IPS DF 19.7 (cell line): ENCODE measurements at regions not wholly inside any gene's neighbourhood (a gene's known extent, or its start where the extent isn't known, plus 50 kb on each side); places are given as distances from the start of the nearest gene placed in this dataset.

Source experiments
- DNase-seq: peaks from one replicate; pipeline ENCODE4 v3.0.0-alpha.2; 2013; ENCODE audit warnings: low read depth, low spot score

DNA sequence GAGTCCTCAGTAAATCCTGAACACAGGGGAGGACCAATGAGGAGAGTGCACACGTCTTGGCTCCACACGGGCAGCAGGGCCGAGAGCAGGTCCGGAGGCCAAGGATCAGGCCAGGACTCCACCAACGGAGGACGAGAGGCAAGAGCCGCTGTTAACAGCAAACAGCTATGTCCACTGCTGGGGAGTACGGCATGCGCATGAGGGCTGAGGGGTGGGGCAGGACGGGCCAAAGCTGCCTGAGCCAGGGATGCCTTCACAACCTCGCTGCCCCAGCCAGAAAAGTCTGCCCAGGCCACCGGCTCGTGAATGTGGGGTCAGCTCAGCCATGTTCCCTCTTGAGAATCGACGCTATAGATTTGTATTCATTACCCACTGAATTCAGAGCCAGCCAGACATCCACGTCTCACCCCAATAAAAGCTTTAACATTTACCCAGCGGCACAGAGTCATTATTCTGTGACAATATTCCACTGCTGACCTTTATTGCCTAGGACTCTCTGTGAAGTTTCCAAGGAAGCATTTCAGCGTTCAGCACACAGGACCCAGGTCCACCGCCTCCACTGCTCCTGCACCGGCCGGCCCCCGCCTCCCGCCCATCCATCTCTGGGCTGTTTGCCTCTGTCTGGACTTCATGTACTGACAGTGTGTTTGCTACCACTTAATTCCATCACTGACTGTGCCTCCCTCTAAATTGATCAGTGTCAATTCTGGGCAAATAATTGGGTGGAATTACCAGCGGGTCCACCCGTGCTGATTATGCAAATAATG lies 384.9 kb downstream of the SHANK2 start:
- DNase-seq: no peak

DNA sequence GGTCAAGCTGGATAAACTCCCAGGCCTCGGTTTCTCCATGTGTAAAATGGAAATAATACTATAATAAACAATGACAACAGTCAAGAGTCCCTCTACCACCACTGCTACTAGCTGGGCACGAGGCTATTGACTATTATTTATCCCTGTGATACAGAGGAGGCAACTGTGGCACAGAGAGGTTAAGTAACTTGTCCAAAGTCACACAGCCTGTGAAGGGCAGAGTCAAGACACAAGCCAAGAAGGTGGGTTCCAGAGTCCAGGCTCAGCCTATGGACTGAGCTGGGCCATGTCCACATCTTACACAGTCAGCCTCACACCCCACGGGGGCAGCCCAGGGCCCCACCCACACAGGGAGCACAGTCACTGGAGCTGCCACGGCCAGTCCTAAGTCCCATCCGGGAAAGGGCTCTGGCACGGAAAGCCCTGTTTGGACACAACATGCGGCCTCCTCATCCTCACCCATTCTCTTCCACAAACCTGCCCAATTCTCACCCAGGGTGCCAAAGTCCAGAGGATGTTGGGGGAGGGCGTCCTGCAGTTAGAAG lies 384.0 kb downstream of the SHANK2 start:
- no peak for DNase-seq

DNA sequence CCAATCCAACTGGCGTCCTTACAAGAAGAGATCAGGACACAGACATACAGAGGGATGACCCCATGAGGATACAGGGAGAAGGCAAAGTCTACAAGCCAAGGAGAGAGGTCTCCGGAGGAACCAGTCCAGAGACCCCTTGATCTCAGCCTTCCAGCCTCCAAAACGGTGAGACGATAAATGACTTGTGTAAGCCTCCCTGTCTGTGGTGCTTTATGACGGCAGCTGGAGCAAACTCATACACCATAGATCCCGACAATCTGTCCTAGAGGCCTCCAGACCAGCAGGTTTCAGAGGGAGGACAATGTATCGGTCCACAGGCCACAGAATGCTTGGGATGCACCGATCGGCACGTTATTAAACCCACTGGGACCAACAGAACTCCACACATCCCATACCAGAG lies 383.3 kb downstream of the SHANK2 start:
- no peak for DNase-seq

DNA sequence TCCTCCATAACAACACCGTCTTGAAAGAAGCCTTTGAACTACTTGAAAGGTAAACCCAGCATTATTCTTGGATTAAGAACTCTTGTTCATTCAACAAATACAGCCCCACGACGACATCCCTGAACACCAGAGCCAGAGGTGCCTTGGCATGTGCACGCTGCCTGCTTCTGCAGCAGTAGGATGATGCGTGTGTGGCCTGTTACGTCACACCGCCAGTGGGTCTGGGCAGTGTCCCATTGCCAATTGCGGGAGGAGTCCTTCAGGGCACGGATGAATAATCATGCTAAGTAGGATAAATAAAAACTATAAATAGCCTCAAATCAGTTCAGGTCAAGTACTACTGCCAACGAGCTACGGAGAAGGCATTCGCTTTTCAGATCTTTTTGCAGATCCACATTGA lies 380.5 kb downstream of the SHANK2 start:
- DNase-seq: no peak

DNA sequence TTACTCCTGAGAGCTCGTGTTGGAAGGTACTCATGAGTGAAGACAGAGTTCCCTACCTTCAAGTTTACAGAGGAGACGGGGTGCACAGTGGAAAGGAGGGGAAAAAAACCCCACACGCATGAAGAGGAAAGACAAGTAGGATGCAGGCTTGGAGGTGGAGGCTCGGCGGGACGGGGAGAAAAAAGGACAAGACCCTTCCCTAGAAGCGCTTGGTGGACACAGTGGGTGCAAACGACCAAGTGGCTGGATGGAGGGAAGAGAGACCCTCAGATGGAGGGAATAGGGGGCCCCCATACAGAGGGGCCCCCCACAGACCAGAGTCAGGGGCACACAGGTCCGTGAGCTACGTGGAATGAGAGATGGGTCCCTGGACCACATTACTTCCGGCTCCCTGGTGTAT lies 380.1 kb downstream of the SHANK2 start:
- DNase-seq: no peak

DNA sequence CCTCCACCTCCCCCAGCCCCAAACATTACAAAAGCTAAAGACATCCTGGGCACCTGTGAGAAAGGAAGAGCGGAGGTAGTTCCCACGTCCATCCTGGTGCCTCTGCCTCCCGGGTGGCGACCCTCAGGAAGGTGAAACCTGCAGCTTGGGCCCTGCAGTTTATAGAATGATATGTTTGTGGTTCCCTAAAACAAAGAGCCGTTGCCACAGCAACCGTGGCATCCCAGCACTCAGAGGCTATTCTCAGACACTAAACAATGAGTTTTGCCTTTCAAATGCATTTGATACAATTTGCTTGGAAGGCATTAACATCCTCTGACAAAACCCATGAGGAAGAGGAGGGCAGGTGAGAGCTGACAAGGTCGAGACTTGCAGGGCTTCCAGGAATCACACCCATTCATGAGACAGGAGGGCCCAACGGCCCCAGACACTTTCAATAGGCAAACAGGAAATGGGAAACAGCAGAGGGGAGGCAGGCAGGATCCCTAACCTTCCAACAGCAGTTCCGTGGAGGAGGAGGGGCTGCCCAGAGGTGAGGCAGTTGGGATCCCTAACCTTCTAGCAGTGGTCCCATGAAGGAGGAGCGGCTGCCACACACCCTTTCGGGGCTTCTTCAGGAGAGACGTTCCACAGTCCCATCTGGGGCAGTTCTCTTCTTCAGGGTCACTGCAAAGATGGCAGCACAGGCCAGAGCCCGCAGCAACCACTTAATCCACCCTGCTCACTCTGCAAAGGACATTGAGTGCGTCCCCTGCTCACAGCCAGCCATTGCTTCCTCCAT lies 379.2 kb downstream of the SHANK2 start:
- peak; percentile 54 for DNase-seq

DNA sequence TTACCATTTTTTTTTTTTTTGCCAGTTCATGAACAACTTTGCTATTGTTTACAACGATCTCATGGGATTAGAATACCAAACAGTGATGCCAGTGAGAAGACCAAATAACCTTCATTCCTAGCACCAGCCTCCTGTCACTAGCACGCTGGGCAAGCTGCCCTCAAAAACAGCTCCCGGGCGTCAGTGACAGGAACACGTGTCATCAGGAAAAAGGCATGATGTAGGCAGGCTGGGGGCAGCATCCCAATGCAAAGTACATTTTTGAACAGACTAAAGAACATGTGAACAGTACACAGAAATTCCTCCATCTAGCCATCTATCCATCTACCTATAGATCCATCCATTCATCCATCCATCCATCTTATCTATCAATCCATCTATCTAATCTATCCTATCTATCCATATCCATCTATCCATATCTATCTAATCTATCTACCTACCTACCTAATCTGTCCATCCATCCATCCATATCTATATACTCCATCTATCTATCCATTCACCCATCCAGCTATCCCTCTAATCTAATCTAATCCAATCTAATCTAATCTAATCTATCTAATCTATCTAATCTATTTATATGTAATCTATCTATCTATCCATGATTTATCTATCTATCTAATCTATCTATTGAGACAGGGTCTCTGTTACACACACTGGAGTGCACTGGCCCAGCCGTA lies 378.5 kb downstream of the SHANK2 start:
- no peak for DNase-seq

DNA sequence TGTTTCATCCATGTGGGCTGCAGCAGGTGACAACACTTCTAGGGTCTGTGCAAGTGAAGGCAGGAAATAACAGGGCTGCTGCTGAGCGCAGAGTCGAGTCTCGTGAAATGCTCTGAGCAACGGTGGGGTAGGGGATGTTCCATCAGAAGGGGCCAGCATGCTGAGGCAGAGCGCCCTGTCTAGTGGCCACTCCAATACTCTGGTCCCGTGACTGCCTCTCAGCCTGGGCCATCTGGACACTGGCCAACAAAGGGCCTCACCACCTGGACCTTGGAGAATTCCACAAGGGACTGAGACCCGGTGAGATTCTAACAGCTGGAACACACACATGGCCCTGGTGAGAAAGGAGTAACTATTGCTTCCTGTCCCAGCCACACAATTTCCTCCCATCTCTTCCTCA lies 375.7 kb downstream of the SHANK2 start:
- no peak for DNase-seq

DNA sequence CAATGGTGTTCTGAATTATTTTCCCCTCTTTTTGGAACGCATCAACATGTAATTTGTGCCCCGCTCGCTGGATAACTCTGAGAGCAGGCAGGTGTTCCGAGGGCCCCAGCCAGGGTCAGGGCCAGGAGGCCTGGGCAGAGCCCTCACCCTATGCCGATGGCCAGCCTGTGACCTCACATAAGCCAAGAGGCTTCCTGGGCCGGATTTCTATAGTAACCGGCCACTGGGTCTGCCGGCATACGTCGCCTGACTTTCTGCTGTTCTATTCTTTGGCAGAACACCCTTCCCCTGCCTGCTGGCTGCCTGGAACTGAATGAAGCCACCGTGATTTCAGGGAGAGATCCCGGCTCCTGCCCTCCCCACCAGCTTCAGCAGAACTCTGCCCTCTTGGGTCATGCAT lies 375.2 kb downstream of the SHANK2 start:
- no peak for DNase-seq

DNA sequence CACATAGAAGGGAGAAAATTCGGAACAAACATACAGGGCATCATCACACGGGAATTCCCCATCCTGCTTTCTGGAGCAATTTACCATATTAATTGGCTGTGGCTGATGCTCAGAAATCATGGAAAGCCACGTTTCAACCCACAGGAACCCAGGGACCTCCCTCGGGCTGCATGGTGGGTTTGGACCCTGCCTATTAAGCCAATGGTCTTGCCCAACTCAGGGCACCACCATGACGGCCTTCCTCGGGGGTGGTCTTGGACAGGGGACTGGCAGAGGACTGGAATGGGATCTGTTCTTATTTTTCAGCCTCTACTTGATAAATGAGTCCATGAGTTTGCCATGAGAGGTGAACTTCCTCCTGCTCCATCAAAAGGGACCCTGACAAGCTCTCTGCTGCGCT lies 374.0 kb downstream of the SHANK2 start:
- DNase-seq: no peak

DNA sequence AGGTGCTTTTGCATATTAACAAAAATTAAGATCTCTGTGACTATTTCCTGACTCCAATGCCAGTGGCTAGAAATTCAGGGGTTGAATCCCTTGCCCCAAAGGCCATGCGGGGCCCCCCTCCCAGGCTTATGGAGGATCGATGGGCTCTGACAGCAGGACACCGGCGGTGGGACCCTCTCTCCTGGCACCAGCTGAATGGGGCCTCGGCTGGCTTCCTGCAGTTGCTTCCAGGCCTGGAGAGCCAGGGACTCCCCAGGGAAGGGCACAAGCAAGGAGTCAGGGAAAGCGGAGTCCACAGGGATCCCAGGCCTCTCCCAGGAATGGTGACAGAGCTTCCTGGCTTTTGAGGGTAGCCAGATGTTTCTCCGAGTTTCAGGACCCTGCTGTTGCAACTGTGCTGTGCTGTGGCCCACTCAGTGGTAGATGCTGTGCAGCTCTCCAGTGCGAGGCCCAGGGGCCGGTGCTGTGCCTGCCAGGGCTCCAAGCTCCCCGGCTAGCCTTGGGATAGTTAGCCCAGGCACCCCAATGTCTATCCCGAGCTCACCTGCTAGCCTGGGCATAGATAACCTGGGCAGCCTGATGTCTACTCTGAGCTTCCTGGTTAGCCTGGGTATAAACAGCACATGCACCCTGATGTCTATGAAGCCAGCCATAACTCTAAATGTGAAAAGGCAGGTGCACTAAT lies 372.6 kb downstream of the SHANK2 start:
- no peak for DNase-seq

DNA sequence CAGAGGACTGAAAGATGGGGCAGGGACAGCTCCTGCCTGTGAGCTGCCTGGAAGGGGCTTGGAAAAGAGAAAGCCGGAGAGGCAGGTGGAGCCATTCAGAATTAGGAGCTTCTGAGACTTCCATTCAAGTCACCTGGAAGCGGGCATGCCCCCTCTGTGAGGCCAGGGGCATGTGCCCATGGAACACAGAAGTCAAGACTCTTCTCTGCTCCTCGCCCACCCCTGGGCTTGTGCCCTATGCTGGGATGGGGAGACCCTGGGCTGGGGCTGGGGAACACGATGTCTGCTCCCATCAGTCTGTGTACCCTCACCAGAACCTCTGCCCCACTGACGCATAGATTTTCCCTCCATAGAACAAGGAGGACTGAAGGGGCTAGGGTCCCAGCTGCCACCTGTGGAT lies 372.0 kb downstream of the SHANK2 start:
- no peak for DNase-seq

DNA sequence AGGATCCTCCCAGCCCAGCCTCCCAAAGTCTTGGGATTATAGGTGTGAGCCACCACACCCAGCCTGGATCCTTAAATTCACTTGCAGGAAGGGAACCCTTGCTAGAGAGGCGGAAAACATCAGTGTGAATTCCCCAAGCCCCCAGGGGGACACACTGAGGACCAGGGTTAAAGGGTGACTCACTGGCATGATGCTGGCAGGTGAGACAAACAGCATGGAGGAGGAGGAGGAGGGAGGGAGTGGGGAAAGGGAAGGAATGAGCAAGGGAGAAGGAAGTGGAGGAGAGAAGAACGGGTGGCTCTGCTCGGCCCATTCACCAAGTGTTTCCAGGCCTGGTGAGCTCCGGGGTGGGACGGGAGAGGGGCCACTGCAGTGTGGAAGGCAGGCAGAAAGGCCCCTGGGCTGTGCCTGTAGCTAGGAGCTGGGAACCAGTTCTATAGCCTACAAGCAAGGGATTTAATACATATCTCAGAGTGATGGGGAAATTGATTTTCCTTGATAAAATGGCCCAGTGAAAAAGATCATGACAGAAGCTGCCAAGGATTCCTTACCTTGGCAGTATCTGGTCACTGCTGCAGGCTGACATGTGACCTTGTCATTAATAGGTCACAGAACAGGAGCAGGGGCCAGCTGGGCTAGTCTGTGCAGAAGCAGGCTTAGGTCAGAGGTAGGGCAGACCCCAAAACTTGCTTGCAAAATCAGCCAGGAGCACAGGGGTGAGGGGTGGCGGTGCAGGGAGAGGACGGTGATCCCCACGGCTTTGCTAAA lies 370.2 kb downstream of the SHANK2 start:
- no peak for DNase-seq

DNA sequence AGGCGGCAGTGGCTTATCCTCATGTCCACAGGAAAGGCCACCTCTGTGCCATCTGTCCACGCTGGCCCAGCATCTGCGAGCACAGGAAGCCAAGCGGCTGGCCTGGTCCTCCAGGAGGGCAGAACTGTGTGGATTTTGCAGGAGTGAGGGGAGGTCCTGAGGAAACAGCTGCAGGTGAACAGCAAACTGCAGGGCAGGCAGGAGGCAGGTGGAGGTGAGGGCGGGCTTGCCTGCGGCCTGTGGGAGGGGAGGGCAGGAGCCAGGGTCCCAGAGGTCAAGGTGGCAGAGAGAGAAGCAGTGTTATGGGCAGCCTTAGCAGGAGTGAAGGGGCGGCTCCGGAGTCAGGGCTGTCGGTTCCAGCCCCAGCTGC lies 369.7 kb downstream of the SHANK2 start:
- no peak for DNase-seq

DNA sequence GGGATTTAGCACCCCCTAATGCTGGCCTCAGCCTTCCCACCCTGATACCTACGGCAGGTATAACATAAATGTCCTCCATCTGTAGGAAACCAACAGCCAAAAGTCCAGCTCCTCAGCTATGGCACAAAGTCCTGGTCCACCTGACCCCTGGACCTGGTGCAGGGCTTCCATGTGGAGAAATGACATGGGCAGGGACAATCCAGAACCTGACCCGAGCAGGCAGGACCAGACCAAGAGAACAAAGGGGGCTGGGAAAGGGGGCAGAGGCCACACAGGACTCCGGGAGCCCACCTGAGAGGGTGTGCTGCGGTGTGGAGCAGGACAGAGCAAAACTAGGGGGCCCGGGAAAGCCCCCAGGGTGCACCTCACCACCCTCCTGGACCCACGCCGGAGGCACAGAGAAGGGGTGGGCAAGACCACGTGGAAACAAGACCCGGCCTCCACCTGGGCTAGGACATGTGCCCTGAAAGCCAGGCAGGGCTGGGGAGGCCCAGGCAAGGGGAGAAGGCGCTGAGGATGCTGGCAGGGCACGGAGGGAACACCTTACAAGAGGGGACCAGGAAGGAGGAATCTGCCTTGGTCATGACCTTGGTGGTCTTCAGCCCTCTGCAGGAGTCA lies 368.9 kb downstream of the SHANK2 start:
- no peak for DNase-seq

DNA sequence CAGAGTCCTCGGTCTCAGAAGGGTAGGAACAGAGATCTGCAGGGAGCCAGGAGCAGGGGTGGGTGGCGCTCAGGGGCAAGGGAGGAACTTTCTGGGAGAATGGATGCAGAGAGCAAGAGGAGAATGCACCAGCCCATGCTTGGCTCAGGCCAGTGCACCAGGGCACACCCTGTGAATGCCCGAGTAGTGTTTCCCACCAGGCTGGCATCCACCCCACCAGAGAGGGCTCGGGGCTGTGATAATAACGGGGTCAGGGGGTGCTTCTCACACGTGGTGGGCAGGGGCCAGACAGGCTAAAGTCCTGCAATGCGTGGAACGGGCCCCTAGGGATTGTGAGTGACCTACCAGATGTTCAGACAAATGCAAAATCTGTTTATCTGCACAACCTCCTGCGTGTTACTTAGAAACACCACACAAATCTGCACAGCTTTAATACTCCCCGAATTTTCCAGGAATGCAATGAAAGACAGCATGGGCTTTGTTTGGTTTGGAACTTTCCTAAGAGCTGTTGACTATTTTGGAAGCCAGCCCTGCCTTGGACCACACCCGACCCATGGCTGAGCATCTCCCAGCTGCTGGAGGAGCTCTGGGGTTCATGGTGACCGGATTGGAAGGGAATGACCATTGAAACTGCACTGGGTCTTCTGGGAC lies 368.3 kb downstream of the SHANK2 start:
- DNase-seq: no peak

DNA sequence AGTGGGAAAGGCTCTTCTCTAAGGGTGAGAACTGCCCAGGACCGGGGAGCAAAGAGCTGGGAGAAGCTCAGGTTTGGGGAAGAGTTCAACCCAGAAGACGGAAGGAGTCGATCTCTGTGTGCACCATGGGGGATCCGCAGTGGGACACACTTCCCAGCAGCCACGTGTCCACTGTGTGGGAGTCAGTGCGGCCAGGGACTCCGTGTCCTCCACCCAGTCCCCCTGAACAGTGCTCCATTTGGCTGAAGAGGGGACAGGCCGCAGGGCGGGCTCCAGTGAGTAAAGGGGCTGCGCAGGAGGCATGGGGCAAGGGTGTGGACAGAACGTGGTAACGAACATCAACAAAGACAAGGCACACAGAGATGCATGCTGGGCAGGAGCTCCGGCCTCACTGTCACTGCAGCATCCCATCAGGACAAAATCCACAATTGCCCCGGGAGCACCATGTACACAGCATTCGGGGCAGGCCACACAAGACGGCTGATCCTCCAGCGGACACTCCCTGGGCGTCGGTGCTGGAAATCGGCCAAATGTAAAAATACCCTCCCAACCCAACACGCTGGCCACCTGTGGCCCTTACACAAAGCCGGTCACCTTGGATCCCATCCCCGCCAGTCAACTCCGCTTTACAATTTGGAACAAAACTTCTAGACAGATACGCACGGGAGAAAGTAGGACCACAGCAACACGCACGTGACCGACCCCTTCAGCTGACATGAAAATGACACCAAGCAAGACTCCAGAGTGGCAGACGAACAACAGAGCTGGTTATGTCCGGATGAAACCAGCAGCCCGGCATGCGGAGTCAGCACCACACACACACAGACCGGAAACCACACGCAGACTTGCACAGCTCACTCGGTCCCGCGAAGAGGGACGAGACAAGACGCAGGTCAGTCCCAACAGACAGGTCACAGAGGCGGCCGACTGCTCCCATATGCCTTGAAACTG lies 366.8 kb downstream of the SHANK2 start:
- no peak for DNase-seq

DNA sequence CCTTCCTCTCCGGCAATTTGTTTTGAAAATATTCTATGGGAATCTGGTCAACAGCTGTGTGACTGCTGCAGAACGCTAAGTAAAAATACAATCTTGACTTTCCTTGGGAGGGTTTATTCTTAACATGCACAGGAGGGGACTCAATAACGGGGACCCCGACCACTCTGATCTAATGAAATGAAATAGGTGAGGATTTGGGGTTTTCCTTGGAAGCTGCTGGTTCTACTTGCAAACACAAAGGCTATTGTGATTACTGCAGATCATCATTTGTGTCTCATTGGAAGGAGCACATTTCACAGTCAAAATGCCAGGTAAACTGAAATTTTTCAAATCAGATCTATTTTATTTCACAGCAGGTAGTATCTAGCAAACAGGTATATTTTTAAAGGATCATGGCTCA lies 366.1 kb downstream of the SHANK2 start:
- DNase-seq: no peak
